ENCODE measurements at regions not wholly inside any gene's neighbourhood (a gene's known extent, or its start where the extent isn't known, plus 50 kb on each side); places are given as distances from the start of the nearest gene placed in this dataset.

DNA sequence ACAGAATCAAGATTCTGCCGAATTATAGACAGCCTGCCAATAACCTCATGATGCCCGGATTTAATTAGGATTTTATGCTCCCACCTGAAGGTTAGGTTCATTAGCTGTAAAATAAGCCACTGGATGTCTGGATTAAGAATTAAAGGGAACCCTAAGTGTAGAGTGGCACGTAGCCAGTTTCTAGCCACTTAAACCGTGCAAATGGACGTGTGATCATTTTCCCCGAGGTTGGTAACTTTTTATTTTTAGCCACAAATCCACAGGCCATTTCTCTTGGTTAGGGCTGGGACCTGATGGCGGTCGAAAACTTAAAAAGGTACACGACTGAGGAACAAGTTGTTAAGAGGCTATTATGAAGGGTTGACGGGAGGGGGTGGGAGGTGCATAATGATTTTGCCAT is 127.3 kb upstream of the TMPO start:
- TF ChIP-seq CTCF (IDR thresholded peaks at IDR 0.05) (no peak), EZH2 (IDR thresholded peaks at IDR 0.05; ENCODE audit: borderline replicate concordance, insufficient read depth, low read depth, low read length, poor library complexity, severe bottlenecking) (no peak)
